WI38 (cell line): ENCODE measurements at regions not wholly inside any gene's neighbourhood (a gene's known extent, or its start where the extent isn't known, plus 50 kb on each side); places are given as distances from the start of the nearest gene placed in this dataset.

Experiments used
- H3K4me3 ChIP-seq: 2 replicates; pipeline ENCODE4 v1.5.1; 2011; ENCODE audit warnings: low read depth, mild to moderate bottlenecking, control low read depth, low read length
- CTCF ChIP-seq: IDR thresholded peaks from 2 replicates; pipeline ENCODE4 v1.5.1; 2012; ENCODE audit warnings: low read depth, mild to moderate bottlenecking, control low read depth, low read length

DNA sequence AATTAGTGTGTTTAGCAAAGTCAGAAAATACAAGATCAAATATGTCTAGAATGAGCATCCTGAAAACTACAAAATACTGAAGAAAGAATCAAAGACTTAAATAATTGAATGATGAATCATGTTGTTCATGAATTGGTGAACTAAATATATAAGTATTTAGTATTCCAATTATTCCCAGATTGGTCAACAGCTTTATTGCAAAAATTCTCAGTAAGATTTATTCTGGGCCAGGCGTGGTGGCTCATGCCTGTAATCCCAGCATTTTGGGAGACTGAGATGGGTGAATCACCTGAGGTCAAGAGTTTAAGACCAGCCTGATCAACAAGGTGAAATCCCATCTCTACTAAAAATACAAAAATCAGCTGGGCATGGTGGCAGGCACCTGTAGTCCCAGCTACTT lies 250.0 kb upstream of the NECTIN3 start:
- no peak for TF ChIP-seq CTCF
- H3K4me3 ChIP-seq = no peak overlapping the region

DNA sequence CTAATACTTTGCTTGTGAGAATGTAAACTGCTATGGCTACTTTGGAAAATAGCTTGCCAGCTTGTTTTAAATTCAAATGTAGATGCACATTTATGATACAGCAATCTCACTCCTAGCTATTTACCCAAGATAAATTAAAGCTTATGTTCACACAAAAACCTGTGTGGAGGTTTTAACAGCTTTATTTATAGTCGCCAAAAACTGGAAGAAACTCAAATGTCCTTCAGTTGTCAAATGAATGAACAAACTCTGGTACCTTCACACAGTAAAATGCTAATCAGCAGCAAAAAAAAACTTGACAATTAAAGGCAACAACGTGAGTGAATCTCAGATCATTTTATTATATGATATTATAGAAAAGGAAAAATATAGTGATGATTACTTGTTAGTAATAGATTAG lies 248.6 kb upstream of the NECTIN3 start:
- no peak for TF ChIP-seq CTCF
- H3K4me3 ChIP-seq = no peak overlapping the region

DNA sequence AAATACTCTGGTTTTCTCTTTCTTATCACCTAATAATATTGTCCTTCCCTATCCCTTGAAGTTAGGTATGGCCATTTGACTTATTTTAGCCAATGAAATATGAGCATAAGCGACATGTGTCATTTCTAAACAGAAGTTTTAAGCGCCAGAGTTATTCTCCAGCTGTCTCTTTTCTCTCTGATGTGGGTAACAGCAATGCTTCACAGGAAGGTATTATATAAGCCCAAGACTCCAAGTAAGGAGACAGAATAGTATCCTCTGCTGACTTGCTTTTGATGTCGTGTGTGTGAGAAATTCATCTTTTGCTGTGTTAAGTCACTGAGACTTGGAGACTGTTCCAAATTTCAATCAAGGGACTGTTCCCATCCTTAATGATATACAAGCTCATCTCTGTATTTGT lies 224.6 kb upstream of the NECTIN3 start:
- no peak for TF ChIP-seq CTCF
- H3K4me3 ChIP-seq = no peak overlapping the region

DNA sequence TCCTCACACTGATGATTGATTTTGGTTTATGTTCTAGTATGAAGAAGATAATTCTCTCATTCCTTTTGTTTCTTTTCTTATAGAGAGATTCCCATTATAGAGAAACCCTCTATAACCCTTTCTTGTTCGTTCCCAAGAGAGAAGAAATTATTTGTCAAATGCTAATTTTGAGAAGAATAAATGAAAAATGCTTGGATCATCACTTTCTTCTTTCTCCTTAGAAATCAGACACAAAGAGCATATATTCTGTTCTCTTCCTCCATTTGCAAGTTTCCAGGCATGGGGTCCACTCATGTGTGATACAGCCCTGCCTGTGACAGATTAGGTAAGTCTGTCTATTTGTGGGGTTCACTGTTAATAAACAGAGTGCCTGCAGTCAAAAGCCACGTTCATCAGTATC lies 222.6 kb upstream of the NECTIN3 start:
- no peak for TF ChIP-seq CTCF
- no peak overlapping the region for H3K4me3 ChIP-seq

DNA sequence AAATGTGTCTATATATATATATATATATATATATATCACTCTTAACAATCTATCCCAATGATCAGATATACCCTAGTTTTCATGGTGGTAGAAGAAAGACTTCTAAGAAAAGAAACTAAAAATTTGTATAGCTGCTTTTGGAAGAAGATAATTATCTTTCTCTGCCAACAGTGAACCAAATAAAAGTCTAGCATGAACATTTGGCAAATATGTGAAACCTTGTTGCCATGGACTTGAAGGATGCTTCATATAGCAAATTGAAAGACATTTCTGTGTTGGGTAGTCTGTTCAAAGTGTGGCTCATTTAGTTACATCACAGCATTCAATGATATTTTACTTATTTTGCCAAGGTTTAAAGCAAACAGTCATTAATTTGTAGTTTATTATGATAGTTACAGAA lies 219.9 kb upstream of the NECTIN3 start:
- H3K4me3 ChIP-seq = no peak overlapping the region
- TF ChIP-seq CTCF = no peak

DNA sequence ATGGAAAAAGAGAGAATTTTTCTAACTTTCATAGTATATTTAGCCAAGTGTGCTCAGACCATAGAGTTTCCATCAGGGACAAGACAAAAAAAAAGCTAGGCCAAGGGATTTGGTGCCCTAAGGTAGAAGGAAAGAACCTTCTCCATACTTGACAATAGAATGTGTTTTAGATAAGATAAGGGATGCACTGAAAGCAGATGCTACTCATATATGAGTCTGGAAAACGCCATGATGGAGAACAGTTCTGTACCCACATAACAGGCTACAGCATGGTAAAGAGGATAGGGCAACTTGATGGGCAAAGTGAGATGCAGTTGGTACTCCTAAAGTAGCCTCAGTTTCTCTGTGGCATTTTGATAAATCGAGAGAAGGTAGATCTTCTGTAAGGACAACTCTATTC lies 216.4 kb upstream of the NECTIN3 start:
- H3K4me3 ChIP-seq = no peak overlapping the region
- TF ChIP-seq CTCF = no peak

DNA sequence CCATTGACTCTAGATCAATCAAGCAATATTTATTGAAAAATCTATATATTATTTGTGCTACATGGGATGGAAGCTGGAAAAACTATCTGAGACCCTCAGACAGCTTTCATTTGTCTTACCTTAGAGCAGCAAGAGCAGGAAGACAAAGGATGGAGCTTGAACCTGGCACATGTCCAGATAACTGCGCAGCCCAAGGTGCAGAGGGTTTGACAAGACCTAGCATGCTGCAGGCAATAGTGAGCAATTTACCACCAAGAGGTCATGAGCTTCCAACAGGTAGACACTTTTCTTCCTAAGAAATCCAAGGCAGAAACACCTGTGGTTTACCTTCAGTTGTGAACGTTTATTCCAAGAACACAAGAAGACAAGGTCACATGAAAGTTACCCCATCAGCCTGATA lies 214.7 kb upstream of the NECTIN3 start:
- H3K4me3 ChIP-seq = no peak overlapping the region
- no peak for TF ChIP-seq CTCF
